Ovary (tissue), 3 donors: ENCODE measurements at regions not wholly inside any gene's neighbourhood (a gene's known extent, or its start where the extent isn't known, plus 50 kb on each side); places are given as distances from the start of the nearest gene placed in this dataset.

Experiments
- CTCF ChIP-seq, 3 donors: fragments of 450-650 bp in 2 of 3; fragments of 200-600 bp in 1 of 3; IDR thresholded peaks; one replicate each; pipeline versions ENCODE4 v1.5.1 to v1.8.0; 2016 to 2022; ENCODE audit warnings: antibody characterized with exemption in 3 of 3, mild to moderate bottlenecking in 1 of 3
- POLR2A ChIP-seq: fragments of 450-650 bp; IDR thresholded peaks from one replicate; pipeline ENCODE4 v1.6.1; 2017; ENCODE audit warnings: antibody characterized with exemption, mild to moderate bottlenecking, moderate library complexity
- donor health status: DM: no; HTN: no; CAD: no.

- TF ChIP-seq CTCF (IDR thresholded peaks at IDR 0.05): no peak
- TF ChIP-seq POLR2A: no peak
Measured at GRCh38 chr6:4448841-4449240, 313.5 kb upstream of the ECI2 start.
